DND-41 (cell line): ENCODE measurements at regions not wholly inside any gene's neighbourhood (a gene's known extent, or its start where the extent isn't known, plus 50 kb on each side); places are given as distances from the start of the nearest gene placed in this dataset.

ENCODE experiments used
- EZH2 ChIP-seq: IDR thresholded peaks from 3 replicates; pipeline ENCODE4 v1.6.1; 2012; ENCODE audit warnings: borderline replicate concordance, low read depth, mild to moderate bottlenecking, moderate library complexity, low read length, inconsistent platforms; ENCODE audit not compliant: severe bottlenecking
- TF ChIP-seq, protein P1 (sequence below): IDR thresholded peaks from 2 replicates; pipeline ENCODE4 v1.5.1; 2012; ENCODE audit warnings: borderline replicate concordance, low read length, moderate library complexity, mild to moderate bottlenecking; ENCODE audit not compliant: poor library complexity, severe bottlenecking; ENCODE audit errors: extremely low read depth

DNA sequence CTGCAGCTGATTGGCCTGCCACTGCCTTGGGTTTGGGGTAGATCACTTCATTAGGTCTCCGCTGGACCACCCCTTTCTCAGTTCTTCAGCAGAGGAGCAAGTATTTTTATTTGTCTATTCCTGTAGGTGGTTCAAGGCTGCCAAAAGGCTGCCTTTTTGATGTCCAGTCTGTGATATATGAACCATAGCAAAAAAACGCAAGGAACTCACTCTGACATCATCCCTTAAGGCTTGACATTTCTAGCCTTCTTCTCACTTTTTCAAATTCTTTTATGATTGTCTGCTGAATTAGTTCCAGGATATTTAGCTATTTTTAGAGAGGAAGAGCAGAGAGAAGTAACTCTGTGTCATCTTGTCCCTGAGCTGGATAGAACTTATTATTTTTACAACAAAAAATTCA, 269.2 kb downstream of the BAMBI start:
- TF ChIP-seq, protein P1, sequence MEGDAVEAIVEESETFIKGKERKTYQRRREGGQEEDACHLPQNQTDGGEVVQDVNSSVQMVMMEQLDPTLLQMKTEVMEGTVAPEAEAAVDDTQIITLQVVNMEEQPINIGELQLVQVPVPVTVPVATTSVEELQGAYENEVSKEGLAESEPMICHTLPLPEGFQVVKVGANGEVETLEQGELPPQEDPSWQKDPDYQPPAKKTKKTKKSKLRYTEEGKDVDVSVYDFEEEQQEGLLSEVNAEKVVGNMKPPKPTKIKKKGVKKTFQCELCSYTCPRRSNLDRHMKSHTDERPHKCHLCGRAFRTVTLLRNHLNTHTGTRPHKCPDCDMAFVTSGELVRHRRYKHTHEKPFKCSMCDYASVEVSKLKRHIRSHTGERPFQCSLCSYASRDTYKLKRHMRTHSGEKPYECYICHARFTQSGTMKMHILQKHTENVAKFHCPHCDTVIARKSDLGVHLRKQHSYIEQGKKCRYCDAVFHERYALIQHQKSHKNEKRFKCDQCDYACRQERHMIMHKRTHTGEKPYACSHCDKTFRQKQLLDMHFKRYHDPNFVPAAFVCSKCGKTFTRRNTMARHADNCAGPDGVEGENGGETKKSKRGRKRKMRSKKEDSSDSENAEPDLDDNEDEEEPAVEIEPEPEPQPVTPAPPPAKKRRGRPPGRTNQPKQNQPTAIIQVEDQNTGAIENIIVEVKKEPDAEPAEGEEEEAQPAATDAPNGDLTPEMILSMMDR = no peak
- TF ChIP-seq EZH2 = no peak
